ENCODE measurements at regions not wholly inside any gene's neighbourhood (a gene's known extent, or its start where the extent isn't known, plus 50 kb on each side); places are given as distances from the start of the nearest gene placed in this dataset.

- TF ChIP-seq POLR2A (IDR thresholded peaks at IDR 0.05; ENCODE audit: low read depth, low read length) (no peak), TAF1 (IDR thresholded peaks at IDR 0.05; ENCODE audit: borderline replicate concordance, low read depth, low read length) (no peak)
Observed at GRCh38 chr1:29474274-29475244, 238.2 kb downstream of the PTPRU start.
